GM12874 (cell line): ENCODE measurements at regions not wholly inside any gene's neighbourhood (a gene's known extent, or its start where the extent isn't known, plus 50 kb on each side); places are given as distances from the start of the nearest gene placed in this dataset.

Experiments
- TF ChIP-seq, protein P1 (sequence below): IDR thresholded peaks from 2 replicates; pipeline ENCODE4 v1.5.1; 2011; ENCODE audit warnings: low read depth, mild to moderate bottlenecking, control low read depth, low read length, moderate library complexity; ENCODE audit not compliant: insufficient read depth

DNA sequence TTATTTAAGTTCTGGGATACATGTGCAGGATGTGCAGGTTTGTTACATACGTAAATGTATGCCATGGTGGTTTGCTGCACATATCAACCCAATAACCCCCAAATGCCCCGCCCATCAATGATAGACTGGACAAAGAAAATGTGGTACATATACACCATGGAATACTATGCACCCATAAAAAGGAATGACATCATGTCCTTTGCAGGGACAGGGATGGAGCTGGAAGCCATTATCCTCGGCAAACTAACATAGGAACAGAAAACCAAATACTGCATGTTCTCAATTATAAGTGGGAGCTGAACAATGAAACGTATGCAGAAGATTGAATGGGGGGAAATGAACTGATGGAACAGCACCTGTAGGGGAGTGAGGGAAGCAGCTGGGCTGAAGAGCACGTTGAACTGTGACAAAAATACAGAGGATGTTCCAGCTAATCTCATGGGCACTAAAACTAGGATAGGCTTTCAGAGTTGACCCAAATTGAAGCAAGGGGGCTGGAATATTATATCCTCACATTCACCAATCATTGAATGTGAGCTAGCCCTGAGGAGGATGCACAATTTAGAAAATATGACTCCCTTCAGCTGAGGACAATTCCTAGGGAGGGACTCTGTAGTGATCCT is 70.5 kb upstream of the OSMR start:
- TF ChIP-seq, protein P1, sequence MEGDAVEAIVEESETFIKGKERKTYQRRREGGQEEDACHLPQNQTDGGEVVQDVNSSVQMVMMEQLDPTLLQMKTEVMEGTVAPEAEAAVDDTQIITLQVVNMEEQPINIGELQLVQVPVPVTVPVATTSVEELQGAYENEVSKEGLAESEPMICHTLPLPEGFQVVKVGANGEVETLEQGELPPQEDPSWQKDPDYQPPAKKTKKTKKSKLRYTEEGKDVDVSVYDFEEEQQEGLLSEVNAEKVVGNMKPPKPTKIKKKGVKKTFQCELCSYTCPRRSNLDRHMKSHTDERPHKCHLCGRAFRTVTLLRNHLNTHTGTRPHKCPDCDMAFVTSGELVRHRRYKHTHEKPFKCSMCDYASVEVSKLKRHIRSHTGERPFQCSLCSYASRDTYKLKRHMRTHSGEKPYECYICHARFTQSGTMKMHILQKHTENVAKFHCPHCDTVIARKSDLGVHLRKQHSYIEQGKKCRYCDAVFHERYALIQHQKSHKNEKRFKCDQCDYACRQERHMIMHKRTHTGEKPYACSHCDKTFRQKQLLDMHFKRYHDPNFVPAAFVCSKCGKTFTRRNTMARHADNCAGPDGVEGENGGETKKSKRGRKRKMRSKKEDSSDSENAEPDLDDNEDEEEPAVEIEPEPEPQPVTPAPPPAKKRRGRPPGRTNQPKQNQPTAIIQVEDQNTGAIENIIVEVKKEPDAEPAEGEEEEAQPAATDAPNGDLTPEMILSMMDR, result no peak

DNA sequence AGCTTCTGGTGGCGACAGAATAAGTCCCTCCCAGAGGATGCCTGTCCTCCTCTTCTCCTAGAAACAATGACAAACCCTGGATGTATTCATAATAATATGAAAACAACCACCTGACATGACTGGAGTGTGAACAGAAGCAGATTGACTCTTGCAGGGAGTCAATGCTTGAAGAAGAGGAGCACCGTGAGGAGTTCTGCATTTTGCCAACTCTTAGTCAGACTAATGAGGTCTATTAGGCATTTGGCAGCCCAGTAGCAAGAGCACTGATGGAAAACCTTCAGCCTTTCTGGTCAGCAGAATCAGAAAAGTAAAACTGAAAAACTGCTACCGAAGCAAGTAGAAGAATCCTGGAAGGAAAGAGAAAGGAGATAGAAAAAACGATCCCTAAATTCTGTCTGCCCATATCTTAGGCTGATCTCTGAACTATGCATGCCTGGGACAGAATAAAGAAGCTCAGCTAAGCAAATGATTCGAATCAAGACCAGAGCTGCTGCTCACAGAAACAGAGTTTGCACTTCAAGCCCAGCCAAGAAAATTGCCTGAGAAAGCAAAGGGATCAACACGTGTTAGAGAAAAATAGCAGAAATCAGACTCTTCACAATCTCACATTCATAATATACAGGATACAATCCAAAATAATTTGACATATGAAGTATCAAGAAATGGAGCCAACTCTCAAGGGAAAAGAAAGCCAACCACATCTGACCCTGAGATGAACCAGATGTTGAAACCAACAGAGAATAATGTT is 69.5 kb upstream of the OSMR start:
- TF ChIP-seq, protein P1, result no peak

DNA sequence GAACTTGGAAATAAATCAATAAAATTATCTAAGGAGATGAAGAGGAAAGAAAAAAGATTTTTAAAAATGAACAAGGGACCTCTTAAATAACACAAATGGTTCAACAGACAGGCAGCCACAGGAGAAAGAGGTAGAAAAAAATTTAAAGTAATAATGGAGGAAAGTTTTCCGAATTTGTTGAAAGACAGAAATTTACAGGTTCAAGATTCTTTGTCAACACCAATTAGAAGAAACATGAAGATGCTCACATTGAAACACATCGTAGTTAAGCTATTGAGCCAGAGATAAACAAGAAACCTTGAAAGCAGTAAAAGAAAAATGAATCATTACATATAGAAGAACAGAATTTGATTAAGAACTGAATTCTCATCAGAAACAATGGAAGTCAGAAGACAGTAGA is 68.7 kb upstream of the OSMR start:
- TF ChIP-seq, protein P1, result no peak

DNA sequence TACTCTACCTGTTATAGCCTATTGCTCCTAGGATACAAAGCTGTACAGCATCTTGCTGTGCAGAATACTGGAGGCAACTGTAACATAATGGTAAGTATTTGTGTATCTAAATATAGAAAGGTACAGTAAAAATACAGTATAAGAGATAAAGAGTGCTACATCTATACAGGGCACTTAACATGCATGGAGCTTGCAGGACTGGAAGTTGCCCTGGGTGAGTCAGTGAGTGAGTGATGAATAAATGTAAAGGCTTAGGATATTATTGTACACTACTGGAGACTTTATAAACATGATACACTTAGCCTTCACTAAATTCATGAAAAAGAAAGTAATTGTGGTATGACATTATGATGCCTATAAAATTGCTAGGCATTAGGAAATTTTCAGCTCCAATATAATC is 65.5 kb upstream of the OSMR start:
- TF ChIP-seq, protein P1, result no peak

DNA sequence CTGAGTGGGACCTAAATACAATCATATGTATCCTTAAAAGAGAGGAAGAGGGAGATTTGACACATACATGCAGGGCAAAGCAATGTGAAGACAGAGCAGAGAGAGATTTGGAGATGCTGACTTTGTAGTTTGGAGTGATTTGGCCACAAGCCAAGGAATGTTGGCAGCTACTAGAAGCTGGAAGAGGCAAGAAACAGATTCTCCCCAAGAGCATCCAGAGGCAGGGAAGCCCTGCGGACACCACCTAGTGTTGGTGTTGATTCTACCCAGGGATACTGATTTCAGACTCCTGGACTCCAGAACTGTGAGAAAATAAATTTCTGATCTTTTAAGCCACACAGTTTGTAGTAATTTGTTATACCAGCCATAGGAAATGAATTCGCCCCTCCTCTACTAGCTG is 64.9 kb upstream of the OSMR start:
- TF ChIP-seq, protein P1, result no peak

DNA sequence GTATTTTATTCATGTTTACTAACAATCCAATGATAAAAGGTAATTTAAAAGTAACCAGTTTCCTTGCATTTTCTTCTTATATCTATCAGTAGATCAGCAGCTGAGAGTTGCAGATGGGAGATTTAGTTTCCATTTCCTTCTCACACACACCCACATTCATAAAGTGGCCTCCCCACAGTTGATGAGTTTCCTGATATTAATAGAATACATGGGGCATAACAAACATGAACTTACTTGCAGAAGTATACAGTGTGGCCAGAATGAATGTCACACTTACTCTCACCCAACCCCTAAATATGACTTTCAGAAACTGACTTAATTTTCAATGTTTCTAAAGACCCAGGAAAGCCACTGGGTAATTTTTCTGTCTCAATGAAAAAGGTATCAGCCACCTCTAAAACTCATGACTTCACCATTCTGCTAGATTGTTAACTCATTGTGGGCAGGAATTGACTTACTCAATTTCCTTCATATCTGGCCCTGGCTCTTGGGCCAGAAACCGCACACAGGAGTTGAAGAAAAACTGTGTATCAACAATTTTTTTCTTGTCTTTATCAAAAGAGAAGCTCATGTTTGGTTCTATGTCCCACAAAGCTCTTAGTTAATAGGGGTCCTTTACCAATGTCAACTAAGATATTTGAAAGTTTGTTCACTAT is 63.5 kb upstream of the OSMR start:
- TF ChIP-seq, protein P1, result no peak

DNA sequence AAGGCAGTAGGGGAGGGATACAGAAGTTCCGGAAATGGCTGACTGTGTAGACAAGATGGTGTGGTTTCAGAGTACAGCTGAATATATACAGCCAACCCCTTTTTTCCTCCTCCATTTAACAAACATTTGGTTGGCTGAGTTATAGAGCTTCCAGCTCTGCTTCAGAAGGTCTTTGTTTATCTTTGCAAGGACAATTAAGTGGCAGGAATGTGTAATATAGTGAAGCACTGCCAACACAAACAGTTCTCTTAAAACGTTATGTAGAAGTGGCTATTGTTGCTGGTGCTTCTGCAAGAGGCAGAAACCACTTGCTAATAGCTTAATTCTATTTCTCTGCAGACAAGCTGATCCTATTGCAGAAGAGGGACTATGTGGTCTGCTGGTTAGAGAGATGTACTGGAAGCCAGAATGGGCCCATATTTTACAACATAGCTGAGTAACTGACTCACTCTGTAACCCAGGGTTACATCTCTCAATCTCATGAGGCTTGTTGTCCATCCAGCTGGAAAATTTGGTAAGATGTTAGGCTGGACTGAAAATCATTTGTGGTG is 62.7 kb upstream of the OSMR start:
- TF ChIP-seq, protein P1, result no peak
